ENCODE measurements at regions not wholly inside any gene's neighbourhood (a gene's known extent, or its start where the extent isn't known, plus 50 kb on each side); places are given as distances from the start of the nearest gene placed in this dataset.

- Mint-ChIP-seq H3K4me1 (ENCODE audit: low read depth, unreplicated experiment) (peaks cover 5% of the 10 kb centered on the region), H3K36me3 (ENCODE audit: insufficient read depth, unreplicated experiment) (no peaks in the 10 kb centered on the region), H3K4me3 (ENCODE audit: low read depth, unreplicated experiment) (no peak overlapping the region), H3K27me3 (ENCODE audit: unreplicated experiment) (no peaks in the 10 kb centered on the region), H3K27ac (ENCODE audit: unreplicated experiment) (no peak overlapping the region), H3K9me3 (ENCODE audit: low read depth, unreplicated experiment) (peaks cover 17% of the 10 kb centered on the region)
- DNase-seq = no peak
- BruUV-seq (replicated peaks) = no TSS peak
- intact Hi-C loops (cut with micrococcal nuclease; ENCODE audit: unreplicated experiment) = no loop called here
- CTCF ChIA-PET = no interaction called here
- TF ChIP-seq CTCF (IDR thresholded peaks at IDR 0.05; ENCODE audit: unreplicated experiment) = no peak
These were observed 322.8 kb downstream of the EDEM1 start for GRCh38 chr3:5510300-5510699.

DNA sequence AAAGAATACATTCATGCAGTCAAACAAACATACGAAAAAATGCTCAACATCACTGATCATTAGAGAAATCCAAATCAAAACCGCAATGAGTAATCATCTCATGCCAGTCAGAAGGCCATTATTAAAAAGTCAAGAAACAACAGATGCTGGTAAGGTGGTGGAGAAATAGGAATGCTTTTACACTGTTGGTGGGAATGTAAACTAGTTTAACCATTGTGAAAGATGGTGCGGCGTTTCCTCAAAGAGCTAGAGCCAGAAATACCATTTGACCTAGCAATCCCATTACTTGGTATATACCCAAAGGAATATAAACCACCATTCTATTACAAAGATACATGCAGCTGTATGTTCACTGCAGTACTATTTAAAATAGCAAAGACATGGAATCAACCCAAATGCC lies 330.4 kb downstream of the EDEM1 start:
- Mint-ChIP-seq H3K36me3 (ENCODE audit: insufficient read depth, unreplicated experiment) (no peaks in the 10 kb centered on the region), H3K27me3 (ENCODE audit: unreplicated experiment) (no peaks in the 10 kb centered on the region), H3K4me1 (ENCODE audit: low read depth, unreplicated experiment) (no peaks in the 10 kb centered on the region), H3K4me3 (ENCODE audit: low read depth, unreplicated experiment) (no peak overlapping the region), H3K27ac (ENCODE audit: unreplicated experiment) (no peak overlapping the region), H3K9me3 (ENCODE audit: low read depth, unreplicated experiment) (no peaks in the 10 kb centered on the region)
- CTCF ChIA-PET = no interaction called here
- no peak for TF ChIP-seq CTCF (IDR thresholded peaks at IDR 0.05; ENCODE audit: unreplicated experiment)
- no TSS peak for BruUV-seq (replicated peaks)
- intact Hi-C loops (cut with micrococcal nuclease; ENCODE audit: unreplicated experiment) = no loop called here
- DNase-seq = no peak

DNA sequence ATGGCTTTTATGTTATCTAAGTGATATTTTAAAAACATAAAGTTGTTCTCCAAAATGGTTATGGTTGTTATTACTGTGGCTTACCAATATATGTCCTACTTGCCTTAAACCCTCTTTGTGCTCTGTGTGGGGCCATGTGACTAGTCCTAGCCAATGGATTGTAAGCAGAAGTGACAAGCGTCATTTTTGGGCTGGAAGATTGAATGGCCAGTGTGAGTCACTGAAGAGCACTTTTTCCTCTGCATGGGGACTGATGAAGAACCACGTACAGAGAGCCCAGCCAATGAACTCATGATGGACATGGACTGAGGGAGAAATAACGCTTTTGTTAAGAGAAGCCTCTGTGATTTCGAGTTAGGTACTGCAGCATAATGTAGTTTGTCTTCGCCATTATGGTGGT lies 332.7 kb downstream of the EDEM1 start:
- no peaks in the 10 kb centered on the region for H3K4me1 Mint-ChIP-seq (ENCODE audit: low read depth, unreplicated experiment)
- H3K27ac Mint-ChIP-seq (ENCODE audit: unreplicated experiment) = no peak overlapping the region
- no TSS peak for BruUV-seq (replicated peaks)
- H3K9me3 Mint-ChIP-seq (ENCODE audit: low read depth, unreplicated experiment) = no peaks in the 10 kb centered on the region
- DNase-seq = no peak
- intact Hi-C loops (cut with micrococcal nuclease; ENCODE audit: unreplicated experiment) = no loop called here
- TF ChIP-seq CTCF (IDR thresholded peaks at IDR 0.05; ENCODE audit: unreplicated experiment) = no peak
- CTCF ChIA-PET = no interaction called here
- H3K27me3 Mint-ChIP-seq (ENCODE audit: unreplicated experiment) = no peaks in the 10 kb centered on the region
- no peaks in the 10 kb centered on the region for H3K36me3 Mint-ChIP-seq (ENCODE audit: insufficient read depth, unreplicated experiment)
- H3K4me3 Mint-ChIP-seq (ENCODE audit: low read depth, unreplicated experiment) = no peak overlapping the region

GRCh38 chr3:5523125-5523524 lies 335.6 kb downstream of the EDEM1 start:
- no TSS peak for BruUV-seq (replicated peaks)
- Mint-ChIP-seq H3K36me3 (ENCODE audit: insufficient read depth, unreplicated experiment) (no peaks in the 10 kb centered on the region), H3K9me3 (ENCODE audit: low read depth, unreplicated experiment) (no peaks in the 10 kb centered on the region), H3K27me3 (ENCODE audit: unreplicated experiment) (no peaks in the 10 kb centered on the region), H3K4me1 (ENCODE audit: low read depth, unreplicated experiment) (no peaks in the 10 kb centered on the region), H3K27ac (ENCODE audit: unreplicated experiment) (no peak overlapping the region), H3K4me3 (ENCODE audit: low read depth, unreplicated experiment) (no peak overlapping the region)
- DNase-seq = no peak
- no peak for TF ChIP-seq CTCF (IDR thresholded peaks at IDR 0.05; ENCODE audit: unreplicated experiment)
- intact Hi-C loops (cut with micrococcal nuclease; ENCODE audit: unreplicated experiment) = no loop called here
- CTCF ChIA-PET = no interaction called here

DNA sequence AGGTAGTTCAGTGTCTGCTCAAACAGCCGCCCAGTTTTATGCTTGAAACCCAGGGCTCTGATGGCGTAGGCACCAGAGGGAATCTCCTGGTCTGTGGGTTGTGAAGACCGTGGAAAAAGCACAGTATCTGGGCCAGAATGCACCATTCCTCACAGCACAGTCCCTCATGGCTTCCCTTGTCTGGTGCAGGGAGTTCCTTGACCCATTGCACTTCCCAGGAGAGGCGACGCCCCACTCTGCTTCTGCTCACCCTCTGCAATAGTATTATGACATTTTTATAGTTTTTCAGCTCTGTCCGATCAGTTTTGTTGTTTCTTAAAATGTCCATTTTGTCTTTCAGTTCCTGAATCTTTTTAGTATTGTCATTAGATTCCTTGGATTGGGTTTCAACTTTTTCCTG lies 343.5 kb downstream of the EDEM1 start:
- Mint-ChIP-seq H3K36me3 (ENCODE audit: insufficient read depth, unreplicated experiment) (no peaks in the 10 kb centered on the region), H3K4me3 (ENCODE audit: low read depth, unreplicated experiment) (no peak overlapping the region), H3K9me3 (ENCODE audit: low read depth, unreplicated experiment) (peaks cover 2% of the 10 kb centered on the region), H3K27ac (ENCODE audit: unreplicated experiment) (no peak overlapping the region), H3K27me3 (ENCODE audit: unreplicated experiment) (no peaks in the 10 kb centered on the region), H3K4me1 (ENCODE audit: low read depth, unreplicated experiment) (no peaks in the 10 kb centered on the region)
- BruUV-seq (replicated peaks) = no TSS peak
- CTCF ChIA-PET = no interaction called here
- DNase-seq = no peak
- TF ChIP-seq CTCF (IDR thresholded peaks at IDR 0.05; ENCODE audit: unreplicated experiment) = no peak
- intact Hi-C loops (cut with micrococcal nuclease; ENCODE audit: unreplicated experiment) = no loop called here

Measured in Calu3 (cell line).